ENCODE measurements at regions not wholly inside any gene's neighbourhood (a gene's known extent, or its start where the extent isn't known, plus 50 kb on each side); places are given as distances from the start of the nearest gene placed in this dataset.

GRCh38 chr12:65517656-65518210, 239.2 kb downstream of the MSRB3 start:
- DNase-seq: no peak

GRCh38 chr12:65518771-65519170, 240.3 kb downstream of the MSRB3 start:
- no peak for DNase-seq

DNA sequence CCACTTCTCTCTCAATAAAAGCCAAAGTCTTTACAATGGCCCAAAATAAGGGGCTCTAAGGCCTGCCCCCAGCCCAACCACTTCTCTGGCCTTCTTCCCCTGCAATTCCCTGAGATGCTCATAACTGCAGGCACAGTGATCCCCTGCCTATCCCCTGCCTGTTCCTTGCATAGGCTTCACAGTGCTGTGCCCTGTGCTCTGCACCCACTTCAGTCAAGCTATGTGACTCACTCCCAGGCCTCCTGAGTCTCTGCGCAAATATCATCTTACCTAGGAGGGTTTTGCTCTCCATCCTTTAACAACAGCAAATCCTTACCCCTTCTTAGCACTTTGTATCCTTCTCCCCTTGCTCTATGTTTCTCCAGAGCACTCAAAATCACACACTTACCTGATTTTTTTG, 242.2 kb downstream of the MSRB3 start:
- no peak for DNase-seq

DNA sequence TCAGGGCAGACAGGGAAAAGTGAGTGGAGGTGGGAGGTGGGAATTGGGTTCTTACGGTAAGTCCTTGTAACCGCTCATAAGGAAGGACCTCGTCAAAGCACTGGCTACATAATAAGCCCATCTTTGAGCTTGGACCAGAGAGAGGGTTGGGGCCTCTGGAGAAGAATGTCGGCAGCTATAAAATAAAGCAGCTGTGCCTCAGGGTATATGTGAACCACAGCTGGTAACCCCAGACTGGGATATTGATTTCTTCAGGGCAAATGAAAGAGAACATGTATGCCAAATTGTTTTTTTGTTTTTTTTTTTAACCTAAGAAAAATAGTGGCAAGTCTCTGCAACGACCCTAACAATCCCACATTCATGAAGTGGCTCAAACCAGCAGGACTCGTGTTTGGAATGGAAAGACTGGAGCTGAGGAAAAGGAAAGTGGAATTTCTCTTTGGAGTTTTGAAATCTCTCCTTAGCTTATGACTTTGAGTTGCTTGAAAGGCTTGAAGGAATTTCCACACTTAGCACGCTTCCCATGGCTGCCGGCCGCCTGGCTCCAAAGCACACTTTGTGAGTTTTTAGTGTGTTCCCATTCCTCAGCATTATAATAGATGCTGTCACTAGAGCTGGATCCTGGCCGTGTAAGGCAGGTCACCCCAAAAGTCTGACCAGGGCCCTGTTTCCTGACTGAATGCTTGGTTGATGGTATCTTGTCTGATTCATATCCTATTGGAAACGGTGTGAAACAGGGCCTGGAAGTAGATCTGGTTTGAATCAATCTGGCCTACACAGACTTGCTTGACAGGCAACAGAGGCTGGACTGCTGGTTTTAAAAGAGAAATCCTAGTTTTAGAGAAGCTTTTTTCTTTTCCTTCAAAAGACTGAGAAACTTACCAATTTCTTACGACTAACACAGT, 244.7 kb downstream of the MSRB3 start:
- no peak for DNase-seq

GRCh38 chr12:65524666-65525065, 246.2 kb downstream of the MSRB3 start:
- no peak for DNase-seq

GRCh38 chr12:65525491-65526141, 247.1 kb downstream of the MSRB3 start:
- DNase-seq: no peak

DNA sequence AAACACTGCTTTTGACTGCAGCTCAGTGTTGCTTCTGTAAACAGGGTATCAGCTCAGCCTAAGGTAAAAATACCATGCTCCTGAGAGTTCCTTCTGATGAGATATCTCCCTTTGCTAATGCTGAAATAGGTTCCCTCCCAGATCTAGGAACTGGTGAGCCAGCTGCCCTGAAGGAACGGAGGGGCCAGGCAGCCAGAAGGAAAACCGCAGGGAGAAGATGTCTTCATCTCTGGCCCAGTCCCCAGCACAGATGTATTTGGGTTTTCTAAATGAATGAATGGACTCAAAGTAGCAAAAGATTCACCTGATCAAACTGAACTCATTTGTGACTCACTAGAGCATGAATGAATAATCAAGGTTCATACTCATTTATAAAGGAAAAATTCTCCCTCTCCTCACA, 247.8 kb downstream of the MSRB3 start:
- no peak for DNase-seq

DNA sequence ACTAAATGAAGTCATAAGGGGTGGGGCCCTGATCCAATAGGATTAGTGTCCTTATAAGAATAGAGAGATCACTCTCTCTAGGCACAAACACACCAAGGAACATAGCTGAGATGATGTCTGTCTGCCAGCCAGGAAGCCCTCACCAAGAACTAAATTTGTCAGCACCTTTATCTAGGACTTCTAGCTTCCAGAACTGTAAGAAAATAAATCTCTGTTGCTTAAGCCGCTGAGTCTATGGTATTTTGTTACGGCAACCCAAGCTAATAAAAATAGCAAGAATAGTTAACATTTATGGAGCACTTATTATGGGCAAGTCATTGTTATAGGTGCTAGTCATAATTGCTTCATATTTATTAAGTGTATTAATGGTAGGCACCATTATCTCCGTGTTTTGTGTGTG, 249.6 kb downstream of the MSRB3 start:
- no peak for DNase-seq

GRCh38 chr12:65529106-65529505, 250.6 kb downstream of the MSRB3 start:
- DNase-seq: no peak

DNA sequence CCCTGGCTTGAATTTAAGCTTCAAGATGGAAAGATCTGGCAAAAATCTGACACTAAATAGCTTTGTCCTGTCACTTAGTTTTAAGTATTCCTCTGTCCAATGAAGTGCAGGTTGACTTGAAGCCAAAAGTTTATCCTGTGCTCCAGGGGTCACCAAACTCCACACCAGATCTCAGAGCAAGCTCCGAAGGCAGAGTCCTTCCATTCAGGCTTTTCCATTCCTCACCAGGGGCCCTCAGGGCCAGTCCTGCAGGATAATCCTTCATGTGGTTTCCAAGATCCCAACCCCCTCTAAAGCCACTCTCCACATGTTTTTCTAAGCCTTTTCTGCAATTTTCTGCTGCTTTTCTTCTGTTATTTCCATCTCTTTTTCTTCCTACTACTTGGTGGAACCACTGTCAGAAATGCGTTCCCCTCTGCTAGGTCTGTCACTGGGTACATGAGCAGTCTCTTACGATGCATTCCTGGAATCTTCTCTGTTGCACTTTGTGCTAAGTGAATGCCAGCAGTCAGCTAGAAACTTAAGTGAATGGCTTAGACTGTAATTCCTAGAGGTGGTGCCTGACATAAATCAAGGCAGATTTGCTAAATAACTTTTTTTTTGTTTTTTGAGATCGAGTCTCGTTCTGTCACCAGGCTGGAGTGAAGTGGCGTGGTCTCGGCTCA, 251.4 kb downstream of the MSRB3 start:
- DNase-seq: no peak

DNA sequence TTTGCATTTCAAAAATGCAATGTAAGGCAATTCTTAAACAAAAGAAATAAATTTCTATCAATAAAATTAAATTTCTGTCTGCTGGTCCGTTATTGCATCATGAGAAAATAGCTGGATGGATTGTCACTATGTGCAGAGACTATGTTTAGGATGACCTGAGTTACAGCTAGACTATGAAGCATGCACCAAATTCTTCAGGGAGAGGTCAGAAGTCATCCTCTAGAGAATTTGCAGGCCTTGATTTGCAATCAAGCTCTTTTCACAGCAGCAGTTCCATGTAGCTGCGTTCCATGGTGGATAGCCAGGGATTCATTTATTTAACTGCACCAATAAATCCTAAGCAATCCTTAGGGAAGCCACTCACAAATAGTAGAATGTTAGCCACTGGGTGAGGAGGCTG, 253.7 kb downstream of the MSRB3 start:
- DNase-seq: no peak

GRCh38 chr12:65532764-65533163, 254.3 kb downstream of the MSRB3 start:
- DNase-seq: no peak

DNA sequence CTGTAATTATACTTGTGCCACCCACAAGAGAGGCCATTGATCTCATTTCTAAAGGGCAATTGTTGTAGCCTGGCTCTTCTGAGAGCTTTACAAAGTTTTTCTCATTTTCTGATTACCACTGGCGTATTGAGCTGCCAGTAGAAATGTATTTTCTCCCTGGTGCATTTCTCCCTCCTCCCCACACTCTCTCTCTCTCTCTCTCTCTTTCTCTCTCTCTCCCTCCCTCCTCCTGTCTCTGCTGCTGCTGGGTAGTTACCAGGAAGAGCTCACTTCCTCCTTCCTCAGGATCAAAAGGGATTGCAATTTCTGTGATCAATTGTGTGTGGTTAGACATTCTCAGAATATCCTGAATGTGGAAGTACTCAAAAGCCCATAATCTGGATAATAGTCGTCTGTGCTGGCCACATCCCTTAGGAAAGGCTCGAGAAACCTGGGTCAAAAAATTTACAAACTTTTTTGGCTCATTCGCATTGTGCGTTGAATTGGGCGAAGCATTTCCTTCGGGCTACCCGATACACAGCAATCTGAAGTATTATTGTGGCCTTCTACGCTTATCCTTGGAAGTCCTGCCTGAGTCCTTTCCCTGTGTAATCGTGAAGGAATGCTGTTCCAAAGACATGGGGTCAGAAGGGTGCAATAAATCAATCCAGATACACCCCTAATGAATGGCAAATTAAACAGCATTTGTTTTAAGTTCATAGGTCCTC, 254.8 kb downstream of the MSRB3 start:
- no peak for DNase-seq

GRCh38 chr12:65534238-65534841, 255.9 kb downstream of the MSRB3 start:
- DNase-seq: no peak

- DNase-seq: no peak
These were observed 257.5 kb downstream of the MSRB3 start for GRCh38 chr12:65535946-65536345.

DNA sequence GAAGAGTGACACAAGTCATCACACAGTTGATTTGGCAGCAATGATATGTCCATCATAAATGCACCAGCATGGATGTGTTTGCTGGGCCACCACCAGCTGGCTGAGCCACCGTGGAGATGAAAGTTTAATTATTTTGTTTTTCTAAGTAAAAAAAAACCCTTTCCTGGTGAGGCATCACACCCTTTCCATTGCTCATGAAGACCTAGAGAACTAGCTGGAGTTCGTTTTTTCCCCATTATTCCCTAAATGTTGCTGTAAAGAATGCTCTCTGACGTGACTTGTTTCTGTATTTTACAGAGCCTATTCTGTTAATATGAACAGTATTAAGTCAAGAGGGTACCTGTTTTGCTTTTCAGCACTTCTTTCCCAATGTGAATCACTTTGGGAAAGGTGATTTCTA, 257.9 kb downstream of the MSRB3 start:
- DNase-seq: no peak

GRCh38 chr12:65536876-65537681, 258.6 kb downstream of the MSRB3 start:
- no peak for DNase-seq

DNA sequence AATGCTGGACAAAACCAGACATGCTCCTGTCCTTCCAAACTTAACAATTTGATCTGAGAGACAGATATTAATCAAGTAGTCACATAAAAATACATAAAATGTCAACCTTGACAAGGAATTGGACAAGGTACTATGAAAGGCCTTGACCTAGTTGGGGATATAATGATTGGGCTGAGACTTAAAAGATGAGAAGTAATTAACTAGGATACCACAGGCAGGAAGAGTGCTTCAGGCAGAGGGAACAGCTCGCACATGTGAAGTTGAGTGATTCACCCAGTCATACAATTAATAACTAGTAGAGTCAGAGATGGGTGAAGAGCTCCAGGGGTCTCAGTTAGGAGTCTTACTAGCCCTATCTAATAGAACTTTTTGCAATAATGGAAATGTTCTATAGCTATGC, 259.5 kb downstream of the MSRB3 start:
- no peak for DNase-seq

GRCh38 chr12:65539023-65539422, 260.5 kb downstream of the MSRB3 start:
- DNase-seq: no peak

DNA sequence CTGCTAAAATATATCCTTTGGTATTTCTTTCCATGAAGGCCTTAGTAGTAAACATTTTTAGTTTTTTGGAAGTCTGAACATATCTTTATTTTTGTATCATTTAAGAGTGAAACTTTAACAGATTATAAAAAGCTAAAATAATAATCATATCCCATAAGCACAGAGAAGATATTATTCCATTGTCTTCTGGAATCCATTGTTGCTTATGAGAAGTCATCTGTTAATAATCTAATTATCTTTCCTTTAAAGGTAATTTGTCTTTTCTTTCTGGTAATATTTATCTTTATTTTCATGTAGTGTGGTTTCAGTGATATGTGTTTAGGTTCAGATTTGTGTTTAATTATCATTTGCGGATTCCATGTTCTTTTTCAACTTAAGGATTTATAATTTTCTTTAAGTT, 261.7 kb downstream of the MSRB3 start:
- no peak for DNase-seq

GRCh38 chr12:65546528-65546927, 268.0 kb downstream of the MSRB3 start:
- no peak for DNase-seq

All from NCI-H1092 treated with DMSO at 0.1 percent for 48 hours (cell line).